PC-9 (cell line): ENCODE measurements at regions not wholly inside any gene's neighbourhood (a gene's known extent, or its start where the extent isn't known, plus 50 kb on each side); places are given as distances from the start of the nearest gene placed in this dataset.
"Not testable (repeated sequence)": the region's sequence is repeated elsewhere in the genome, so short reads cannot be mapped to it uniquely, and the experiment has no call there.

ENCODE experiments used
- BruUV-seq: library from RNA; stranded (reverse); fragments of 400-500 nt; replicated peaks from 2 replicates; lab custom pipeline; 2021; lab: Mats Ljungman, UMichigan
- CTCF ChIA-PET: fragments of 300-600 bp; sonication (Branson Sonifier 250); formaldehyde crosslinking; loops from one replicate; lab custom pipeline; 2022; ENCODE audit warnings: antibody characterized with exemption; lab: Charles Lee
- POLR2A ChIA-PET: fragments of 300-600 bp; sonication (Branson Sonifier 250); formaldehyde crosslinking; loops from one replicate; lab custom pipeline; 2022; ENCODE audit warnings: antibody characterized with exemption; ENCODE audit not compliant: unreplicated experiment; lab: Charles Lee
- DNase-seq, 2 experiments: peaks; one replicate each; pipeline versions ENCODE4 v3.0.0 to v3.0.0-alpha.2; 2015 to 2022; ENCODE audit warnings: mixed read lengths in 1 of 2
- H2AFZ ChIP-seq: fragments of 200-600 bp; sonication (generic); 2 replicates; pipeline ENCODE4 v1.8.1; 2017; ENCODE audit warnings: antibody characterized with exemption
- H3F3A ChIP-seq: fragments of 200-600 bp; sonication (generic); 2 replicates; pipeline ENCODE4 v1.8.1; 2017; ENCODE audit warnings: antibody characterized with exemption, mild to moderate bottlenecking, low read depth; ENCODE audit not compliant: insufficient read depth
- H3K27ac ChIP-seq: fragments of 200-600 bp; sonication (generic); 2 replicates; pipeline ENCODE4 v1.6.1; 2016; ENCODE audit warnings: mixed run types
- H3K27me3 ChIP-seq: fragments of 200-600 bp; sonication (generic); 2 replicates; pipeline ENCODE4 v1.6.1; 2016; ENCODE audit warnings: low read depth, mixed run types; ENCODE audit not compliant: insufficient read depth
- H3K36me3 ChIP-seq: fragments of 200-600 bp; sonication (generic); 2 replicates; pipeline ENCODE4 v1.6.1; 2016; ENCODE audit warnings: low read depth, mixed run types
- H3K4me1 ChIP-seq: fragments of 200-600 bp; sonication (generic); replicated peaks from 2 replicates; pipeline ENCODE4 v1.6.1; 2016; ENCODE audit warnings: mixed run types; ENCODE audit not compliant: insufficient read depth
- H3K4me2 ChIP-seq: fragments of 200-600 bp; sonication (generic); 2 replicates; pipeline ENCODE4 v1.6.1; 2017; ENCODE audit warnings: mixed run types
- H3K4me3 ChIP-seq: fragments of 200-600 bp; sonication (generic); 2 replicates; pipeline ENCODE4 v1.6.1; 2016; ENCODE audit warnings: mixed run types
- H3K79me2 ChIP-seq: fragments of 200-600 bp; sonication (generic); 2 replicates; pipeline ENCODE4 v1.6.1; 2017; ENCODE audit warnings: low read depth, mixed run types
- H3K9me2 ChIP-seq: fragments of 200-600 bp; sonication (generic); 2 replicates; pipeline ENCODE4 v1.8.1; 2017; ENCODE audit warnings: mild to moderate bottlenecking; ENCODE audit not compliant: insufficient read depth
- H3K9me3 ChIP-seq: fragments of 200-600 bp; sonication (generic); 2 replicates; pipeline ENCODE4 v1.8.1; 2016; ENCODE audit warnings: low read depth; ENCODE audit not compliant: insufficient read depth
- H4K20me1 ChIP-seq: fragments of 200-600 bp; sonication (generic); 2 replicates; pipeline ENCODE4 v1.8.1; 2017; ENCODE audit not compliant: insufficient read depth
- CTCF ChIP-seq: fragments of 200-600 bp; sonication (generic); conservative IDR thresholded peaks from 2 replicates; pipeline ENCODE4 v1.6.1; 2017; ENCODE audit warnings: mixed run types, antibody characterized with exemption, mild to moderate bottlenecking, moderate library complexity
- EZH2 ChIP-seq: fragments of 200-600 bp; sonication (generic); IDR thresholded peaks from 2 replicates; pipeline ENCODE4 v1.8.0; 2017; ENCODE audit warnings: antibody characterized with exemption, low read depth
- intact Hi-C: fragments of 100-400 bp; cut with micrococcal nuclease; formaldehyde crosslinking; loops from one replicate; pipeline ENCODE4 v1.10.0; 2022; ENCODE audit not compliant: unreplicated experiment

- H3K27me3 ChIP-seq = no peaks in the 10 kb centered on the region
- no peaks in the 10 kb centered on the region for H3K9me3 ChIP-seq
- no peaks in the 10 kb centered on the region for H3K79me2 ChIP-seq
- H3K9me2 ChIP-seq = no peaks in the 10 kb centered on the region; the same call in 1 of the 2 replicates
- intact Hi-C loops = no loop called here
- TF ChIP-seq CTCF (no peak), EZH2 (no peak)
- no peaks in the 10 kb centered on the region for H3K36me3 ChIP-seq
- no peak overlapping the region for H3K4me2 ChIP-seq
- H3F3A ChIP-seq = no peaks in the 10 kb centered on the region
- no TSS peak for BruUV-seq
- POLR2A ChIA-PET = no interaction called here
- DNase-seq = no peak
- no peak overlapping the region for H3K27ac ChIP-seq
- H2AFZ ChIP-seq = no peak overlapping the region
- H3K4me1 ChIP-seq = no peaks in the 10 kb centered on the region
- no peak overlapping the region for H3K4me3 ChIP-seq
- no peaks in the 10 kb centered on the region for H4K20me1 ChIP-seq
- CTCF ChIA-PET = no interaction called here
Observed at GRCh38 chr5:62828742-62829603, 250.4 kb downstream of the LRRC70 start.

DNA sequence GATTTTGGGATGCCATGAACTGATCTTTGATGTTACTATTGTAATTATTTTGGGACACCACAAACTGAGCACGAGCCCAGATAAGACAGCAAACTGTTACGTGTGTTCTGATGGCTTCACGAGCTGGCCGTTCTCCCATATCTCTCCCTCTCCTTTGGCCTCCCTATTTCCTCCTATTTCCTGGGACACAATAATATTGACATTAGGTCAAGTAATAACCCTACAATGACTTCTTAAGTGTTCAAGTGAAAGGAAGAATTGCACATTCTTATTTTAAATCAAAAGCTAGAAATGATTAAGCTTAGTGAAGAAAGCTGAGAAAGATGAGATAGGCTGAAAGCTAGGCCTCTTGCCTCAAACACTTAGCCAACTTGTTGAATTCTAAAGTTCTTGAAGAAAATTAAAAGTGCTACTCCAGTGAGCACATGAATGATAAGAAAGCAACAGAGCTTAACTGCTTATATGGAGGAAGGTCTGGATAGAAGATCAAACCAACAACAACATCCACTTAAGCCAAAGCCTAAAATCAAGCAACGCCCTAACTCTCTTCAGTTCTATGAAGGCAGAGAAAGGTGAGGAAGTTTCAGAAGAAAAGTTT lies 247.1 kb downstream of the LRRC70 start:
- Histone ChIP-seq H3F3A (no peaks in the 10 kb centered on the region), H3K9me3 (no peaks in the 10 kb centered on the region), H4K20me1 (no peaks in the 10 kb centered on the region), H2AFZ (no peak overlapping the region), H3K4me2 (no peak overlapping the region), H3K9me2 (no peaks in the 10 kb centered on the region; the same call in 1 of the 2 replicates), H3K27me3 (no peaks in the 10 kb centered on the region), H3K79me2 (no peaks in the 10 kb centered on the region), H3K27ac (no peak overlapping the region), H3K36me3 (no peaks in the 10 kb centered on the region), H3K4me3 (no peak overlapping the region), H3K4me1 (no peaks in the 10 kb centered on the region)
- ChIA-PET POLR2A (no interaction called here), CTCF (no interaction called here)
- TF ChIP-seq CTCF (no peak), EZH2 (no peak)
- intact Hi-C loops = no loop called here
- no peak for DNase-seq
- no TSS peak for BruUV-seq

DNA sequence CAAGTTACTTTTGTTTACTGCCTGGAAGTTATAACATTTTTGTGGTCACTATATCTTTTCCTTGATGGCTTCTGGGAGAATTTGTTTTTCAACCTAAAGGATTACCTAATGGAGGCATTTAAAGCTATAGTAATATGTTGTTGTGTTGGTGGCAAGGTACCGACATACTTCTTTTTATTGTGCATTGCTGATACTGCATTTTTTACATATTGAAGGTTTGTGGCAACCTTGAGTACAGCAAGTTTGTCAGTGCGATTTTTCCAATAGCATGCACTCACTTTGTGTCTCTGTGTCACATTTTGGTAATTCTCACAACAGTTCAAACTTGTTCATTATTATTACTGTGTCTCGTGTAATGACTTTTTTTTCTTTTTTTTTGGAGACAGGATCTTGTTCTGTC lies 246.3 kb downstream of the LRRC70 start:
- ChIA-PET CTCF (no interaction called here), POLR2A (no interaction called here)
- TF ChIP-seq EZH2 (no peak), CTCF (no peak)
- no peak overlapping the region for H3K4me2 ChIP-seq
- H3K4me1 ChIP-seq = no peaks in the 10 kb centered on the region
- intact Hi-C loops = no loop called here
- H3K9me3 ChIP-seq = no peaks in the 10 kb centered on the region
- H2AFZ ChIP-seq = no peak overlapping the region
- H3K9me2 ChIP-seq = no peaks in the 10 kb centered on the region; the same call in 1 of the 2 replicates
- H3K79me2 ChIP-seq = no peaks in the 10 kb centered on the region
- no peak for DNase-seq
- no TSS peak for BruUV-seq
- H3K4me3 ChIP-seq = no peak overlapping the region
- H4K20me1 ChIP-seq = no peaks in the 10 kb centered on the region
- H3K36me3 ChIP-seq = no peaks in the 10 kb centered on the region
- no peak overlapping the region for H3K27ac ChIP-seq
- no peaks in the 10 kb centered on the region for H3F3A ChIP-seq
- no peaks in the 10 kb centered on the region for H3K27me3 ChIP-seq

DNA sequence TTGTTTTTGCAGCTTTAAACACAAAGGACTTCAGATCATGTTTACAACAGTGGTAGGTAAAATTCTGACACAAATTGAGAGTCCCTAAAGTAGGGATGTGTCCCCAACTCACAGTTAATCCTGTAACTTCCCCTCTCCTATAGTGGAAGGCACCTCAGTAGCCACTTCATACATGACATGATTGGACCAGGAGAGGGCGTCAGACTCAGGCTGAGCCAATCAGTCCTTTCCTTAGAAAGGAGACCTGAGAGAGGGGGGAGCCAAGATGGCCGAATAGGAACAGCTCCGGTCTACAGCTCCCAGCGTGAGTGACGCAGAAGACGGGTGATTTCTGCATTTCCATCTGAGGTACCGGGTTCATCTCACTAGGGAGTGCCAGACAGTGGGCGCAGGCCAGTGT lies 238.4 kb downstream of the LRRC70 start:
- H3F3A ChIP-seq, DNase-seq, H3K27ac ChIP-seq, H3K4me1 ChIP-seq, H3K36me3 ChIP-seq, H3K4me3 ChIP-seq, H3K9me3 ChIP-seq, H3K27me3 ChIP-seq, H4K20me1 ChIP-seq, H2AFZ ChIP-seq, BruUV-seq, H3K79me2 ChIP-seq, POLR2A ChIA-PET, H3K9me2 ChIP-seq, CTCF ChIA-PET, intact Hi-C loops, H3K4me2 ChIP-seq: not testable (repeated sequence)
